WTC11 (cell line): ENCODE measurements at regions not wholly inside any gene's neighbourhood (a gene's known extent, or its start where the extent isn't known, plus 50 kb on each side); places are given as distances from the start of the nearest gene placed in this dataset.

Experiments
- ATAC-seq: fragments of 200-7000 bp; cut with Tn5 transposase; 2 replicates; pipeline ENCODE4 v1.10.0; 2021; ENCODE audit warnings: mild to moderate bottlenecking, moderate library complexity
- CTCF ChIA-PET: fragments of 300-600 bp; sonication (Branson Sonifier 250); formaldehyde crosslinking; loops from one replicate; lab custom pipeline; 2021; ENCODE audit warnings: antibody characterized with exemption; lab: Charles Lee
- POLR2A ChIA-PET: fragments of 350-600 bp; sonication (Branson Sonifier 250); formaldehyde crosslinking; loops from one replicate; lab custom pipeline; 2021; ENCODE audit warnings: antibody characterized with exemption; lab: Charles Lee
- DNase-seq: peaks from one replicate; pipeline ENCODE4 v3.0.0; 2021; ENCODE audit warnings: low spot score
- H3K27ac Mint-ChIP-seq: 2 replicates; pipeline ENCODE4 v1.8.0; 2021; ENCODE audit warnings: mixed read lengths
- H3K27me3 Mint-ChIP-seq: 2 replicates; pipeline ENCODE4 v1.8.0; 2021; ENCODE audit warnings: low read depth, mild to moderate bottlenecking, moderate library complexity, mixed read lengths
- H3K36me3 Mint-ChIP-seq: 2 replicates; pipeline ENCODE4 v1.8.0; 2021; ENCODE audit warnings: mixed read lengths
- H3K4me1 Mint-ChIP-seq: 2 replicates; pipeline ENCODE4 v1.8.0; 2022; ENCODE audit warnings: mixed read lengths
- H3K4me3 Mint-ChIP-seq: 2 replicates; pipeline ENCODE4 v1.8.0; 2021; ENCODE audit warnings: mild to moderate bottlenecking, moderate library complexity, mixed read lengths
- H3K9me3 Mint-ChIP-seq: 2 replicates; pipeline ENCODE4 v1.8.0; 2021; ENCODE audit warnings: mixed read lengths
- ATF1 ChIP-seq: sonication (generic); formaldehyde crosslinking; IDR thresholded peaks from 2 replicates; pipeline ENCODE4 v1.8.1; 2023; ENCODE audit warnings: mild to moderate bottlenecking, moderate library complexity, missing genetic modification reagents
- ATF2 ChIP-seq: sonication (generic); formaldehyde crosslinking; IDR thresholded peaks from 2 replicates; pipeline ENCODE4 v1.8.1; 2022; ENCODE audit warnings: low read depth, missing genetic modification reagents, borderline replicate concordance
- ATF6 ChIP-seq: sonication (generic); formaldehyde crosslinking; IDR thresholded peaks from 2 replicates; pipeline ENCODE4 v1.8.1; 2023; ENCODE audit warnings: mild to moderate bottlenecking, missing genetic modification reagents
- E2F1 ChIP-seq: sonication (generic); formaldehyde crosslinking; IDR thresholded peaks from 2 replicates; pipeline ENCODE4 v1.8.0; 2022; ENCODE audit warnings: mild to moderate bottlenecking, missing genetic modification reagents
- E2F4 ChIP-seq: sonication (generic); formaldehyde crosslinking; IDR thresholded peaks from 2 replicates; pipeline ENCODE4 v1.8.1; 2022; ENCODE audit warnings: low read depth, mild to moderate bottlenecking, moderate library complexity, missing genetic modification reagents, borderline replicate concordance
- E2F5 ChIP-seq: sonication (generic); formaldehyde crosslinking; IDR thresholded peaks from 2 replicates; pipeline ENCODE4 v1.8.1; 2022; ENCODE audit warnings: mild to moderate bottlenecking, moderate library complexity, missing genetic modification reagents
- ERG ChIP-seq: fragments of 250-450 bp; sonication (Bioruptor Pico); IDR thresholded peaks from 2 replicates; pipeline ENCODE4 v1.8.0; 2021; ENCODE audit warnings: mild to moderate bottlenecking
- ETV6 ChIP-seq: sonication (generic); formaldehyde crosslinking; IDR thresholded peaks from 2 replicates; pipeline ENCODE4 v1.8.1; 2022; ENCODE audit warnings: mild to moderate bottlenecking, missing genetic modification reagents
- FOXJ3 ChIP-seq: sonication (generic); formaldehyde crosslinking; IDR thresholded peaks from 2 replicates; pipeline ENCODE4 v1.9.0; 2021; ENCODE audit warnings: missing genetic modification reagents, mild to moderate bottlenecking, borderline replicate concordance
- JUN ChIP-seq: sonication (generic); formaldehyde crosslinking; IDR thresholded peaks from 2 replicates; pipeline ENCODE4 v1.8.0; 2023; ENCODE audit warnings: mild to moderate bottlenecking, missing genetic modification reagents
- MXD4 ChIP-seq: fragments of 250-450 bp; sonication (Bioruptor Pico); IDR thresholded peaks from 2 replicates; pipeline ENCODE4 v1.8.0; 2021; ENCODE audit warnings: mild to moderate bottlenecking, moderate library complexity, borderline replicate concordance
- NFATC4 ChIP-seq: fragments of 250-450 bp; sonication (Bioruptor Pico); IDR thresholded peaks from 2 replicates; pipeline ENCODE4 v1.9.0; 2021; ENCODE audit warnings: mild to moderate bottlenecking
- SMAD4 ChIP-seq: sonication (generic); formaldehyde crosslinking; IDR thresholded peaks from 2 replicates; pipeline ENCODE4 v1.8.0; 2022; ENCODE audit warnings: mild to moderate bottlenecking, missing genetic modification reagents
- SOX15 ChIP-seq: fragments of 250-450 bp; sonication (Bioruptor Pico); IDR thresholded peaks from 2 replicates; pipeline ENCODE4 v1.9.0; 2021; ENCODE audit warnings: mild to moderate bottlenecking
- ZMAT4 ChIP-seq: fragments of 250-450 bp; sonication (Bioruptor Pico); IDR thresholded peaks from 2 replicates; pipeline ENCODE4 v1.9.0; 2021; ENCODE audit warnings: mild to moderate bottlenecking
- ZNF263 ChIP-seq: sonication (generic); formaldehyde crosslinking; IDR thresholded peaks from 2 replicates; pipeline ENCODE4 v1.8.1; 2022; ENCODE audit warnings: low read depth, mild to moderate bottlenecking, moderate library complexity, missing genetic modification reagents
- ZNF317 ChIP-seq: sonication (generic); formaldehyde crosslinking; IDR thresholded peaks from 2 replicates; pipeline ENCODE4 v1.8.1; 2023; ENCODE audit warnings: low read depth, mild to moderate bottlenecking, moderate library complexity, missing genetic modification reagents, borderline replicate concordance
- ZNF532 ChIP-seq: fragments of 250-450 bp; sonication (Bioruptor Pico); IDR thresholded peaks from 2 replicates; pipeline ENCODE4 v1.9.0; 2021; ENCODE audit warnings: mild to moderate bottlenecking, borderline replicate concordance
- ZNF671 ChIP-seq: fragments of 250-450 bp; sonication (Bioruptor Pico); IDR thresholded peaks from 2 replicates; pipeline ENCODE4 v1.8.0; 2021; ENCODE audit warnings: mild to moderate bottlenecking
- ZSCAN18 ChIP-seq: fragments of 250-450 bp; sonication (Bioruptor Pico); IDR thresholded peaks from 2 replicates; pipeline ENCODE4 v2.1.2; 2022; ENCODE audit warnings: mild to moderate bottlenecking, moderate library complexity

- H3K36me3 Mint-ChIP-seq = peaks cover 6% of the 10 kb centered on the region; the same call in 1 of the 2 replicates
- no peak overlapping the region for H3K4me3 Mint-ChIP-seq
- no peak for ATAC-seq
- H3K4me1 Mint-ChIP-seq = peaks cover 3% of the 10 kb centered on the region
- H3K27me3 Mint-ChIP-seq = no peaks in the 10 kb centered on the region
- DNase-seq = no peak
- TF ChIP-seq ZNF317 (CRISPR knock-in tag) (no peak), FOXJ3 (CRISPR knock-in tag) (no peak), ATF6 (CRISPR knock-in tag) (no peak), ZNF671 (CRISPR knock-in tag) (no peak), E2F1 (CRISPR knock-in tag) (no peak), ETV6 (no peak), ATF1 (no peak), ZNF263 (CRISPR knock-in tag) (no peak), NFATC4 (CRISPR knock-in tag) (no peak), ZSCAN18 (CRISPR knock-in tag) (no peak), ZMAT4 (no peak), E2F4 (no peak), ERG (CRISPR knock-in tag) (no peak), SOX15 (no peak), ATF2 (CRISPR knock-in tag) (no peak), JUN (no peak), ZNF532 (no peak), MXD4 (CRISPR knock-in tag) (no peak), E2F5 (CRISPR knock-in tag) (no peak), SMAD4 (CRISPR knock-in tag) (no peak)
- peaks cover 16% of the 10 kb centered on the region for H3K9me3 Mint-ChIP-seq
- no peak overlapping the region for H3K27ac Mint-ChIP-seq
- ChIA-PET CTCF (no interaction called here), POLR2A (no interaction called here)
These were observed 260.0 kb downstream of the REEP3 start for GRCh38 chr10:63781226-63781625.
